Ascending aorta (tissue), 2 donors: ENCODE measurements at regions not wholly inside any gene's neighbourhood (a gene's known extent, or its start where the extent isn't known, plus 50 kb on each side); places are given as distances from the start of the nearest gene placed in this dataset.
"Not testable (repeated sequence)": the region's sequence is repeated elsewhere in the genome, so short reads cannot be mapped to it uniquely, and the experiment has no call there.

Source experiments
- DNase-seq, 2 donors: peaks; one replicate each; pipeline ENCODE4 v3.0.0-alpha.2; 2019; ENCODE audit warnings: low spot score in 2 of 2
- H3K27ac ChIP-seq, 2 donors: fragments of 200-600 bp; sonication (generic); one replicate each; pipeline ENCODE4 v1.5.1; 2016 to 2017; ENCODE audit warnings: mild to moderate bottlenecking in 1 of 2
- H3K27me3 ChIP-seq: fragments of 200-600 bp; sonication (generic); one replicate; pipeline ENCODE4 v1.5.1; 2017
- H3K36me3 ChIP-seq, 2 donors: fragments of 200-600 bp; sonication (generic); one replicate each; pipeline ENCODE4 v1.5.1; 2016
- H3K4me1 ChIP-seq, 2 donors: fragments of 200-600 bp; sonication (generic); one replicate each; pipeline ENCODE4 v1.5.1; 2016 to 2017; ENCODE audit warnings: mild to moderate bottlenecking in 1 of 2
- H3K4me3 ChIP-seq, 2 donors: fragments of 200-600 bp; sonication (generic); one replicate each; pipeline ENCODE4 v1.5.1; 2016 to 2017; ENCODE audit warnings: mild to moderate bottlenecking in 1 of 2
- H3K9me3 ChIP-seq, 2 donors: fragments of 200-600 bp; sonication (generic); one replicate each; pipeline ENCODE4 v1.5.1; 2016
- intact Hi-C: fragments of 100-400 bp; cut with DNase I; formaldehyde crosslinking; loops from one replicate; pipeline ENCODE4 v1.15.1; 2023
- TF ChIP-seq, protein P1 (sequence below), 3 experiments: fragments of 200-600 bp in 2 of 3; fragments of 450-650 bp in 1 of 3; sonication (generic) in 2 of 3; IDR thresholded peaks; one replicate each; pipeline ENCODE4 v1.5.1; 2016 to 2019; ENCODE audit warnings: antibody characterized with exemption in 3 of 3, mild to moderate bottlenecking in 1 of 3, moderate library complexity in 1 of 3

DNA sequence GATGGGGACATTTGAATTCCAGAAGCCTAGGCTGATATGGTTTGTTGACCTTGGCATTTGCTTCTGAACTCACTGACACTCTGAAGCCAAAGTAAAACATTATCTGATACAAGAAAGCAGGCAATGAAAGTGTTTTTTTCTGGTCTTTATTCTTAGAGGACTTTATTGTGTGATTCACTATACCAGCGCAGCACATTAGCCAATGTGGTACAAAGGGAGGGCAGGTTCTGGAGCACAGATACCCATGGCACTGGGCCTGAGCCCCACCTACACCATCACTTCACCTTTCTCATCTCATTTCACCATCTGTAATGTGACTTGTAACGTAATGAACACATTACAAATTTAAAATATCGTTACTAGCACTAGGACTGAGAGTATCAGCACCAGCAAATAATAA lies 89.7 kb upstream of the ZNF366 start:
- no peaks in the 10 kb centered on the region for H3K27me3 ChIP-seq
- H3K4me3 ChIP-seq, result no peak overlapping the region
- H3K4me1 ChIP-seq, result peaks cover 0 to 16% of the 10 kb centered on the region in 2 donors
- intact Hi-C loops, result no loop called here
- TF ChIP-seq, protein P1, sequence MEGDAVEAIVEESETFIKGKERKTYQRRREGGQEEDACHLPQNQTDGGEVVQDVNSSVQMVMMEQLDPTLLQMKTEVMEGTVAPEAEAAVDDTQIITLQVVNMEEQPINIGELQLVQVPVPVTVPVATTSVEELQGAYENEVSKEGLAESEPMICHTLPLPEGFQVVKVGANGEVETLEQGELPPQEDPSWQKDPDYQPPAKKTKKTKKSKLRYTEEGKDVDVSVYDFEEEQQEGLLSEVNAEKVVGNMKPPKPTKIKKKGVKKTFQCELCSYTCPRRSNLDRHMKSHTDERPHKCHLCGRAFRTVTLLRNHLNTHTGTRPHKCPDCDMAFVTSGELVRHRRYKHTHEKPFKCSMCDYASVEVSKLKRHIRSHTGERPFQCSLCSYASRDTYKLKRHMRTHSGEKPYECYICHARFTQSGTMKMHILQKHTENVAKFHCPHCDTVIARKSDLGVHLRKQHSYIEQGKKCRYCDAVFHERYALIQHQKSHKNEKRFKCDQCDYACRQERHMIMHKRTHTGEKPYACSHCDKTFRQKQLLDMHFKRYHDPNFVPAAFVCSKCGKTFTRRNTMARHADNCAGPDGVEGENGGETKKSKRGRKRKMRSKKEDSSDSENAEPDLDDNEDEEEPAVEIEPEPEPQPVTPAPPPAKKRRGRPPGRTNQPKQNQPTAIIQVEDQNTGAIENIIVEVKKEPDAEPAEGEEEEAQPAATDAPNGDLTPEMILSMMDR (IDR thresholded peaks at IDR 0.05), result no peak
- peak overlapping the region; percentile 43 to 45 for H3K27ac ChIP-seq
- no peak for DNase-seq
- H3K36me3 ChIP-seq, result no peaks in the 10 kb centered on the region
- peaks cover 0 to 7% of the 10 kb centered on the region in 2 donors for H3K9me3 ChIP-seq

DNA sequence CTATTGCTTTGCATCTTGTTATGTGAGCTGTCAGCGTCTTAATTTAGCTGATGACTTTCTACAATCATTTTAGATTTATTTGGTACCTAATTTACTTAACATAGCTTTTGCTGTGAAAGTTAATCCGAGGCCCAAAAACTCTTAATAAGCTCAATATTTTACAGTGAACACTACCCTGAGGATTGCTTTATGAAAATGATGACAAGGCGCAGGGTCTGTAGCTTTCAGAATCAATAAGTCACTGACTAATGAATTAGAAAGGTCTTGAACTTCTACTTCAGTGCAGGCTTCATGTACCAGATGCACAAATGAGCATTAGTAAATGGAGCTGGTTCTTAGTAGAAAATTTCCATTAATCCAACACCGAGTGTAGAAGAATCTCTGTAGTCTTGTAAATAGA lies 81.4 kb upstream of the ZNF366 start:
- Histone ChIP-seq H3K36me3 (no peaks in the 10 kb centered on the region), H3K27ac (no peak overlapping the region), H3K9me3 (no peaks in the 10 kb centered on the region), H3K27me3 (no peaks in the 10 kb centered on the region), H3K4me3 (no peak overlapping the region), H3K4me1 (peaks cover 3% of the 10 kb centered on the region in 2 donors)
- DNase-seq, result no peak
- TF ChIP-seq, protein P1 (IDR thresholded peaks at IDR 0.05), result no peak
- intact Hi-C loops, result no loop called here

DNA sequence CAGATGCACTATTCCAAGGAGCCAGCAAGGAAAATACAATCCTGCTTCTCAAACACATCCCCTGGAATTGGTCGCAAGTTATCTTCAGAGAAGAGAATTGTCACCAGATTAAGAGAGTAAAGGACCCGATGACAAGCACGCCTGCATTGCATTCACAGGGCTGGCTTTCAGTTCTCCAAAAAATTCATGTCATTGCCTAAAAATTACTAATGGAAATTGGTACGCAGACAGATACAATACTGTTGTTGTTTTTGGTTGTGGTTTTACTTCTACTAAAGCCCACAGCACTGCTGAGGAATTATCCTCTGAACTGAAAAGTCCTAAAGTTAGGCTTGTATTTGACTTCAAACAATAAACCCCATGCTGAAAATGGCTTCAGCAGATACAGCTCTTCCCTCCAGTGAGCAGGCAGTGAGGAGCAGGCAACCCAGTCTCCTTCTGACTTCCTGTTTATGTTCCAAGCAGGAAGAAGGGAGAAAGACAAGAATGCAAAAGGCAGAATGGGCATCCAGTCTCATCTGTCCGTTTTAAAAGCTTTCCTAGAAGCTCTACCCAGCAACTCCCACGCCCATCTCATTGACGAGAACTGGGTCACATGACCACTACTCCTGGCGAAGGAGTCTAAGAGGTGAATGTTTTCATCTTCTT lies 80.6 kb upstream of the ZNF366 start:
- TF ChIP-seq, protein P1 (IDR thresholded peaks at IDR 0.05), result no peak
- H3K27me3 ChIP-seq, result no peaks in the 10 kb centered on the region
- H3K4me1 ChIP-seq, result peaks cover 3% of the 10 kb centered on the region in 2 donors
- H3K9me3 ChIP-seq, result no peaks in the 10 kb centered on the region
- no peak overlapping the region for H3K4me3 ChIP-seq
- H3K27ac ChIP-seq, result no peak overlapping the region
- DNase-seq, result no peak
- intact Hi-C loops, result no loop called here
- H3K36me3 ChIP-seq, result no peaks in the 10 kb centered on the region

DNA sequence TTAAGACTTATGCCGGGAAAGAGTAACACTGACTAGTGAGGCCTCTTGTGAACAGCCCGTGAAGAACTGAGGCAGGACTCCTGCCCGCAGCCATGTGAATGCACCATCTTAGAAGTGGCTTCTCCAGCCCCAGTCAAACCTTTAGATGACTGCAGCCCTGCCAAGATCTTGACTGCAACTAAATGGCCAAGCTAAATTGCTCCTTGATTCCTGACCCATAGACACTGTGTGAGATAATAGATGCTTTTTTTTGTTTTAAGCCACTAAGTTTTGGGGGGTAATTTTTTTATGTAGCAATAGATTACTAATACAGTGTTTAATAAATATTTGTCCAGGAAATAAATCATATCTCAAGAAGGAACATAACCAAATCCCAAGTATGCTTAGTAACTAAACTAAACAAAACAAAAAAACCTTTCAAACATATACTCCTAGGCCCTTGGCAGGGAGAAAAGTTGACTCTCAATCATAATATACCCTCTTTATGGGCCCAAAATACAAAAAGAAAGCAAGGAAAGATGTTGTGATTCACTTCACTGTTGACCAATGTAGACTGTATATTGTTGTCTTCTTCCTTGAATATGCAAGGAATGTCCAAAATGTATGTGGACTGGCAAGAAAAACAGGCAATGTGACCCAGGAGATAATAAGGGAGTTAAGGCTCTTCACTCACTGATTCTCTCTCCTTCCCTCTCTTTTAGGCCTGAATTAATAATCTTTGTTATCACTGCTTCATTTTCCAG lies 79.7 kb upstream of the ZNF366 start:
- Histone ChIP-seq H3K27me3 (no peaks in the 10 kb centered on the region), H3K27ac (no peak overlapping the region), H3K36me3 (no peaks in the 10 kb centered on the region), H3K4me1 (peaks cover 3% of the 10 kb centered on the region in 2 donors), H3K4me3 (no peak overlapping the region), H3K9me3 (no peaks in the 10 kb centered on the region)
- TF ChIP-seq, protein P1 (IDR thresholded peaks at IDR 0.05), result no peak
- DNase-seq, result no peak
- intact Hi-C loops, result no loop called here

DNA sequence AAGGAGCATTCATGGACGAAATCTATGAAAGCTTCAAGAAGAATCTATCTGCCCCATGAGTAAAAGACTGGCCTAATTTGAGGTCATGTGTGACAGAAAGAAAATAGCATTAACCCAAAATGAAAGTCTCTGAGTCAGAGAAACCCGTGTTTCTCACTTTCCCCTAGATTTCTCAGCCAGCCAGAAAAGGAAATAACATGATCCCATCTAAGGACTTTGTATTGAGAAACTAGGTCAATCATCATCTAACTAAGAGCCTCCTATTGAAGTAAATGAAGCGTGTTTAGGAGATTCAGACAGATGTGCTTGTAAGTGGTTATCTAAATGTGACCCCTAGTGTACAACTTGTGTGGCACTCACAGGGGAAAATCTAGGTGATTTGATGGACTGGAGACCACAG lies 77.3 kb upstream of the ZNF366 start:
- H3K27me3 ChIP-seq, result no peaks in the 10 kb centered on the region
- intact Hi-C loops, result no loop called here
- H3K4me1 ChIP-seq, result peaks cover 3% of the 10 kb centered on the region in 2 donors
- peak overlapping the region in 1 of 2 donors; percentile 27 for H3K27ac ChIP-seq
- H3K4me3 ChIP-seq, result no peak overlapping the region
- no peaks in the 10 kb centered on the region for H3K9me3 ChIP-seq
- H3K36me3 ChIP-seq, result no peaks in the 10 kb centered on the region
- TF ChIP-seq, protein P1 (IDR thresholded peaks at IDR 0.05), result peak in 1 of 3 experiments; percentile 9
- DNase-seq, result no peak

DNA sequence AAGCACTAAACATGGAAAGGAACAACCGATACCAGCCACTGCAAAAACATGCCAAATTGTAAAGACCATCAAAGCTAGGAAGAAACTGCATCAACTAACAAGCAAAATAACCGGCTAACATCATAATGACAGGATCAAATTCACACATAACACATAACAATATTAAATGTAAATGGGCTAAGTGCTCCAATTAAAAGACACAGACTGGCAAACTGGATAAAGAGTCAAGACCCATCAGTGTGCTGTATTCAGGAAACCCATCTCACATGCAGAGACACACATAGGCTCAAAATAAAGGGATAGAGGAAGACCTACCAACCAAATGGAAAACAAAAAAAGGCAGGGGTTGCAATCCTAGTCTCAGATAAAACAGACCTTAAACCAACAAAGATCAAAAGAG lies 72.1 kb upstream of the ZNF366 start:
- intact Hi-C loops, H3K9me3 ChIP-seq, H3K4me3 ChIP-seq, H3K27ac ChIP-seq, H3K36me3 ChIP-seq, DNase-seq, H3K27me3 ChIP-seq, H3K4me1 ChIP-seq: not testable (repeated sequence)
